ENCODE measurements at regions not wholly inside any gene's neighbourhood (a gene's known extent, or its start where the extent isn't known, plus 50 kb on each side); places are given as distances from the start of the nearest gene placed in this dataset.

- Histone ChIP-seq H2BK5ac (ENCODE audit: low read depth, low read length, poor library complexity, severe bottlenecking) (no peak overlapping the region), H3K9ac (ENCODE audit: low read depth, low read length) (no peak overlapping the region), H2BK20ac (ENCODE audit: low read depth, low read length) (no peak overlapping the region), H2BK120ac (ENCODE audit: low read depth, low read length) (no peak overlapping the region), H3K4me2 (ENCODE audit: low read depth, low read length) (no peak overlapping the region), H3K18ac (ENCODE audit: low read depth, low read length) (no peak overlapping the region), H3K27ac (ENCODE audit: insufficient read depth, low read length) (no peak overlapping the region), H2AK5ac (ENCODE audit: low read depth, low read length) (no peak overlapping the region), H2AFZ (replicated peaks; ENCODE audit: low read length, poor library complexity) (no peak overlapping the region), H2BK15ac (ENCODE audit: low read depth, low read length) (no peak overlapping the region), H3K27me3 (ENCODE audit: control insufficient read depth, insufficient read depth, low read length) (no peaks in the 10 kb centered on the region), H4K91ac (ENCODE audit: insufficient read depth, low read depth, low read length) (no peak overlapping the region), H4K20me1 (ENCODE audit: insufficient read depth, low read length) (no peaks in the 10 kb centered on the region), H3K23ac (ENCODE audit: low read depth, low read length) (no peak overlapping the region), H3K79me1 (ENCODE audit: low read depth in 1 of 2, low read length in 2 of 2) (no peaks in the 10 kb centered on the region), H3K4me3 (ENCODE audit: insufficient read depth, low read depth, low read length) (no peak overlapping the region), H2AK9ac (replicated peaks; ENCODE audit: low read depth, low read length, poor library complexity) (no peak overlapping the region), H3K56ac (ENCODE audit: extremely low read depth, insufficient read depth, low read length) (no peak overlapping the region), H3K4ac (ENCODE audit: low read depth, low read length) (no peak overlapping the region), H3K14ac (replicated peaks; ENCODE audit: low read depth, low read length) (no peak overlapping the region), H4K5ac (ENCODE audit: low read depth, low read length) (no peak overlapping the region), H4K8ac (ENCODE audit: low read depth in 2 of 2, low read length in 2 of 2) (no peak overlapping the region), H3K4me1 (ENCODE audit: control insufficient read depth, insufficient read depth, low read length) (no peaks in the 10 kb centered on the region), H3K9me3 (ENCODE audit: control insufficient read depth, insufficient read depth, low read length) (no peaks in the 10 kb centered on the region; the same call in 1 of the 2 replicates), H3K36me3 (ENCODE audit: control insufficient read depth, insufficient read depth, low read length) (no peaks in the 10 kb centered on the region), H3K9me1 (ENCODE audit: insufficient read depth, low read length) (no peaks in the 10 kb centered on the region)
- ChIA-PET POLR2A (ENCODE audit: unreplicated experiment) (no interaction called here), CTCF (no interaction called here)
- in situ Hi-C loops (cut with MboI; ENCODE audit: low sequenced_read_pairs), result no loop called here
- dilution Hi-C loops (cut with HindIII; ENCODE audit: low sequenced_read_pairs, unreplicated experiment), result no loop called here
- no peak for TF ChIP-seq SMC3 (IDR thresholded peaks at IDR 0.05; ENCODE audit: low read depth, low read length)
- DNase-seq (no peak), ATAC-seq (ENCODE audit: low read depth) (no peak)
- intact Hi-C loops (cut with micrococcal nuclease), result no loop called here
- BruUV-seq (replicated peaks), result no TSS peak
Observed at GRCh38 chr12:107973950-107974349, 155.1 kb upstream of the WSCD2 start.

Data from IMR-90 (cell line).